ENCODE measurements at regions not wholly inside any gene's neighbourhood (a gene's known extent, or its start where the extent isn't known, plus 50 kb on each side); places are given as distances from the start of the nearest gene placed in this dataset.

- Mint-ChIP-seq H3K27ac (ENCODE audit: unreplicated experiment) (no peak overlapping the region), H3K27me3 (ENCODE audit: unreplicated experiment) (no peaks in the 10 kb centered on the region)
- no peak for DNase-seq (ENCODE audit: extremely low spot score, unreplicated experiment)
These were observed 112.8 kb downstream of the SAMD5 start for GRCh38 chr6:147621263-147621662.

DNA sequence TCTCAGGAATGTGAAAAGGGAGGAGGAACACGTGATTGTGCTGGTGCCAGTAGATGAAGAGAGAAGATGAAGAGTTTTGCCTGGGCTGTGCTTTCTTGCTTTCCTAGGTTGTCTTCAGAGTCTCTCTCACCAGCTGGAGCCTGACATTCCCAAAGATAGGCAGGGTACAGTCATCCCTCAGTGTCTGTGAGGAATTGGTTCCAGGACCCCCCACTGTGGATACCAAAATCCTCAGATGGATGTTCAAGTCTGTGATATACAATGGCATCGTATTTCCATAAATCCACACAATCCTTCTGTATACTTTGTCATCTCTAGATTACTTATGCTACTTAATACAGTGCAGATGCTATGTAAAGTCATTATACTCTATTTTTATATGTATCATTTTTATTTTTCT is 113.5 kb downstream of the SAMD5 start:
- H3K4me1 Mint-ChIP-seq (ENCODE audit: unreplicated experiment): peaks cover 23% of the 10 kb centered on the region
- H3K9me3 Mint-ChIP-seq (ENCODE audit: unreplicated experiment): peaks cover 6% of the 10 kb centered on the region
- peaks cover 2% of the 10 kb centered on the region for H3K36me3 Mint-ChIP-seq (ENCODE audit: unreplicated experiment)
- no peak for DNase-seq (ENCODE audit: extremely low spot score, unreplicated experiment)
- no peak for TF ChIP-seq CTCF (IDR thresholded peaks at IDR 0.05)
- H3K27ac Mint-ChIP-seq (ENCODE audit: unreplicated experiment): no peak overlapping the region
- H3K4me3 Mint-ChIP-seq (ENCODE audit: unreplicated experiment): no peak overlapping the region
- no peaks in the 10 kb centered on the region for H3K27me3 Mint-ChIP-seq (ENCODE audit: unreplicated experiment)

More at GRCh38 chr6:147621263-147621662, 112.8 kb downstream of the SAMD5 start:
- no peak for TF ChIP-seq CTCF (IDR thresholded peaks at IDR 0.05)
- Mint-ChIP-seq H3K9me3 (ENCODE audit: unreplicated experiment) (peaks cover 6% of the 10 kb centered on the region), H3K4me3 (ENCODE audit: unreplicated experiment) (no peak overlapping the region), H3K36me3 (ENCODE audit: unreplicated experiment) (peaks cover 2% of the 10 kb centered on the region), H3K4me1 (ENCODE audit: unreplicated experiment) (peaks cover 17% of the 10 kb centered on the region)

GRCh38 chr6:147624946-147625515 is 116.5 kb downstream of the SAMD5 start:
- H3K36me3 Mint-ChIP-seq (ENCODE audit: unreplicated experiment): peaks cover 2% of the 10 kb centered on the region

DNA sequence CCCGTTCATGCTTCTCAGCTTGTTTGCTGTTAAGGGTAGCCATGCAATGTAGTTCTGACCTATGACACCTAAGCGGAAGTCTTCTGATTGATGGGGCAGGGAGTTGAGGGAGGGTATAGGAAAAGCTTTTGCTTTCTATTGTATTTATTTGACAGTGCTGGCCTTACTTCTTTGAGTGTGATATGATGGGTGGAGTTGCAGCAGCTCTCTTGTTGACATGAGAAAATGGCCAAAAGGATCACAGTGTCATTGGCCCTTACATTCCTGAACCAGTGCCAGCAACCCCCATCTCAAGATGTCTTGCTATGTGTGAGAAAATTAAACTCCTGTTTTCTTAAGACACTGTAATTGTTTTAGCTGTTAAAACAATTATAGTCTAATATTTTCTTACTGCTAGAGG is 117.5 kb downstream of the SAMD5 start:
- Mint-ChIP-seq H3K27ac (ENCODE audit: unreplicated experiment) (peak overlapping the region; percentile 66), H3K4me3 (ENCODE audit: unreplicated experiment) (no peak overlapping the region), H3K36me3 (ENCODE audit: unreplicated experiment) (peaks cover 2% of the 10 kb centered on the region), H3K4me1 (ENCODE audit: unreplicated experiment) (peaks cover 26% of the 10 kb centered on the region), H3K27me3 (ENCODE audit: unreplicated experiment) (no peaks in the 10 kb centered on the region), H3K9me3 (ENCODE audit: unreplicated experiment) (peaks cover 6% of the 10 kb centered on the region)
- DNase-seq (ENCODE audit: extremely low spot score, unreplicated experiment): no peak
- no peak for TF ChIP-seq CTCF (IDR thresholded peaks at IDR 0.05)

More at GRCh38 chr6:147624946-147625515, 116.5 kb downstream of the SAMD5 start:
- DNase-seq (ENCODE audit: extremely low spot score, unreplicated experiment): no peak
- Mint-ChIP-seq H3K9me3 (ENCODE audit: unreplicated experiment) (peaks cover 6% of the 10 kb centered on the region), H3K4me1 (ENCODE audit: unreplicated experiment) (peaks cover 26% of the 10 kb centered on the region), H3K27ac (ENCODE audit: unreplicated experiment) (peak overlapping the region; percentile 66), H3K27me3 (ENCODE audit: unreplicated experiment) (no peaks in the 10 kb centered on the region), H3K4me3 (ENCODE audit: unreplicated experiment) (no peak overlapping the region)
- no peak for TF ChIP-seq CTCF (IDR thresholded peaks at IDR 0.05)

- Mint-ChIP-seq H3K9me3 (ENCODE audit: unreplicated experiment) (peaks cover 13% of the 10 kb centered on the region), H3K36me3 (ENCODE audit: unreplicated experiment) (peaks cover 2% of the 10 kb centered on the region), H3K4me3 (ENCODE audit: unreplicated experiment) (no peak overlapping the region), H3K27me3 (ENCODE audit: unreplicated experiment) (no peaks in the 10 kb centered on the region), H3K4me1 (ENCODE audit: unreplicated experiment) (peaks cover 36% of the 10 kb centered on the region), H3K27ac (ENCODE audit: unreplicated experiment) (no peak overlapping the region)
- no peak for DNase-seq (ENCODE audit: extremely low spot score, unreplicated experiment)
- no peak for TF ChIP-seq CTCF (IDR thresholded peaks at IDR 0.05)
These were observed 118.9 kb downstream of the SAMD5 start for GRCh38 chr6:147627411-147627810.

Measured in osteocyte (in vitro differentiated cells).